ENCODE measurements at regions not wholly inside any gene's neighbourhood (a gene's known extent, or its start where the extent isn't known, plus 50 kb on each side); places are given as distances from the start of the nearest gene placed in this dataset.

GRCh38 chr1:209335178-209335577, 248.3 kb upstream of the CAMK1G start:
- peak; percentile 94 for FAIRE-seq
- DNase-seq (ENCODE audit: insufficient read length, low spot score), result peak; percentile 16
- no peak for TF ChIP-seq PAX5 (IDR thresholded peaks at IDR 0.05; ENCODE audit: insufficient read depth, low read length, severe bottlenecking)

GRCh38 chr1:209341146-209341545, 242.4 kb upstream of the CAMK1G start:
- FAIRE-seq, result no peak
- DNase-seq (ENCODE audit: insufficient read length, low spot score), result no peak
- TF ChIP-seq POLR2A (IDR thresholded peaks at IDR 0.05; ENCODE audit: low read depth, low read length), result no peak

DNA sequence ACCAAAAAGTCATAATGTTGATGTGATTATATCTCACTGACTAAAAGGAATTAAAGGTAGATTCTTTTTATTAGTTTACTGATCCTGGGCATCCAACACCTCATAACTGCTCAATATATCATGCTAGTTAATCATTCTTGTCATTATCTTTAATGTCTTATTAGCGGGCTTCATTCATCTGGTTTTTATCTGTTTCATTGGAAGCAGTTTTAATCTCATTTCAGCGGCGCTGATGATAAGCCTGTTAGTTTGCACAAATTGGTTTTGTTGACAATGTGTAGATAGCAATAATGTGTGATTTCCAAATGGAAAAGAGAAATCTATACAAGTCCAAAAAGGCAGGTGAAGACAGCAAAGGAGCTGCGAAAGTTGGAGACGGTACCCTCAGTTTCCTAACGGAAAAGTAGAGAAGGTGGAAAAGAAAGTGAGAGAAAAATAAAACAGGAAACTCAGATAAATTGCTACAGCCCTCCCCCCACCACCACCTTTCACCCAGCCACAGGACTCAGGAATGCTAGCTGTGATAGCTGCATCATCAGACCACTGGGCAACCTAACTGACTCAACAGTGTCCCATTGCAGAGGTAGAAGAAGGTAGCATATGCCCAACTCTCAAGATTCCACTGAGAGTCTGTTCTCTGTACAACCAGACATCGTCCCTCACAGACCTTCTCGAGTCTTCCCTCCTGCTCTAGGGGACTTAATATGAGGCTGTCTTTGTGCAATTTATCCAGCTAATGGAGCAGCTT, 241.7 kb upstream of the CAMK1G start:
- FAIRE-seq, result no peak
- TF ChIP-seq PAX5 (IDR thresholded peaks at IDR 0.05; ENCODE audit: insufficient read depth, low read length, severe bottlenecking), result no peak
- no peak for TF ChIP-seq POLR2A (IDR thresholded peaks at IDR 0.05; ENCODE audit: low read depth, low read length)
- no peak for TF ChIP-seq POLR2AphosphoS5 (IDR thresholded peaks at IDR 0.05; ENCODE audit: low read depth, low read length)
- no peak for TF ChIP-seq TAF1 (IDR thresholded peaks at IDR 0.05; ENCODE audit: low read depth, low read length)
- no peak for TF ChIP-seq SPI1 (IDR thresholded peaks at IDR 0.05; ENCODE audit: low read depth, low read length)
- TF ChIP-seq POU2F2 (IDR thresholded peaks at IDR 0.05; ENCODE audit: low read depth, low read length), result no peak
- DNase-seq (ENCODE audit: insufficient read length, low spot score), result no peak

GRCh38 chr1:209342441-209343175, 240.9 kb upstream of the CAMK1G start:
- no peak for TF ChIP-seq POU2F2 (IDR thresholded peaks at IDR 0.05; ENCODE audit: low read depth, low read length)
- no peak for TF ChIP-seq SPI1 (IDR thresholded peaks at IDR 0.05; ENCODE audit: low read depth, low read length)
- TF ChIP-seq POLR2A (IDR thresholded peaks at IDR 0.05; ENCODE audit: low read depth, low read length), result no peak
- TF ChIP-seq TAF1 (IDR thresholded peaks at IDR 0.05; ENCODE audit: low read depth, low read length), result no peak
- TF ChIP-seq PAX5 (IDR thresholded peaks at IDR 0.05; ENCODE audit: insufficient read depth, low read length, severe bottlenecking), result no peak
- TF ChIP-seq POLR2AphosphoS5 (IDR thresholded peaks at IDR 0.05; ENCODE audit: low read depth, low read length), result no peak
- DNase-seq (ENCODE audit: insufficient read length, low spot score) (no peak), FAIRE-seq (no peak)

GRCh38 chr1:209343511-209343910, 240.0 kb upstream of the CAMK1G start:
- DNase-seq (ENCODE audit: insufficient read length, low spot score), result no peak
- TF ChIP-seq SPI1 (IDR thresholded peaks at IDR 0.05; ENCODE audit: low read depth, low read length), result no peak
- TF ChIP-seq TAF1 (IDR thresholded peaks at IDR 0.05; ENCODE audit: low read depth, low read length), result no peak
- no peak for TF ChIP-seq POLR2A (IDR thresholded peaks at IDR 0.05; ENCODE audit: low read depth, low read length)
- no peak for TF ChIP-seq PAX5 (IDR thresholded peaks at IDR 0.05; ENCODE audit: insufficient read depth, low read length, severe bottlenecking)
- no peak for TF ChIP-seq POLR2AphosphoS5 (IDR thresholded peaks at IDR 0.05; ENCODE audit: low read depth, low read length)
- no peak for FAIRE-seq

DNA sequence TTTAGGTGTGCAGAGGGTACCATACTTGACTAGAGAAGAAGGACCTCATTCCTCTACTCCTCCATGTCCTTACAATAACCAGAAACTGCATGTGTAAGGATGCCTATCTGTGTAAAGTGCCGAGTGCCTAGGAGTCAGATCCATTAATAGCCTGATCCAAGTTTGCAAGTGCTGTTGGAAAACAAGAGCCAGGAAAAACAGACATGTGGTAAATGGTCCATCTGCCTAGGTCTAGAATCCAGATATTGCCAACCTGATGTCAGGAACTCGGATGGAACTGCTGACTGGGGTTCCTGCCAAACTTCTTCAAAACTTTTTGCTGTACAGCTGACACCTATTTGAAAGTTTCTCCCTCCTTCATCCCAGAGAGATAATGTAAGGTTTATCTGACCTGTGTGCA, 239.4 kb upstream of the CAMK1G start:
- FAIRE-seq (no peak), DNase-seq (ENCODE audit: insufficient read length, low spot score) (no peak)
- TF ChIP-seq POLR2A (IDR thresholded peaks at IDR 0.05; ENCODE audit: low read depth, low read length) (no peak), TAF1 (IDR thresholded peaks at IDR 0.05; ENCODE audit: low read depth, low read length) (no peak)

DNA sequence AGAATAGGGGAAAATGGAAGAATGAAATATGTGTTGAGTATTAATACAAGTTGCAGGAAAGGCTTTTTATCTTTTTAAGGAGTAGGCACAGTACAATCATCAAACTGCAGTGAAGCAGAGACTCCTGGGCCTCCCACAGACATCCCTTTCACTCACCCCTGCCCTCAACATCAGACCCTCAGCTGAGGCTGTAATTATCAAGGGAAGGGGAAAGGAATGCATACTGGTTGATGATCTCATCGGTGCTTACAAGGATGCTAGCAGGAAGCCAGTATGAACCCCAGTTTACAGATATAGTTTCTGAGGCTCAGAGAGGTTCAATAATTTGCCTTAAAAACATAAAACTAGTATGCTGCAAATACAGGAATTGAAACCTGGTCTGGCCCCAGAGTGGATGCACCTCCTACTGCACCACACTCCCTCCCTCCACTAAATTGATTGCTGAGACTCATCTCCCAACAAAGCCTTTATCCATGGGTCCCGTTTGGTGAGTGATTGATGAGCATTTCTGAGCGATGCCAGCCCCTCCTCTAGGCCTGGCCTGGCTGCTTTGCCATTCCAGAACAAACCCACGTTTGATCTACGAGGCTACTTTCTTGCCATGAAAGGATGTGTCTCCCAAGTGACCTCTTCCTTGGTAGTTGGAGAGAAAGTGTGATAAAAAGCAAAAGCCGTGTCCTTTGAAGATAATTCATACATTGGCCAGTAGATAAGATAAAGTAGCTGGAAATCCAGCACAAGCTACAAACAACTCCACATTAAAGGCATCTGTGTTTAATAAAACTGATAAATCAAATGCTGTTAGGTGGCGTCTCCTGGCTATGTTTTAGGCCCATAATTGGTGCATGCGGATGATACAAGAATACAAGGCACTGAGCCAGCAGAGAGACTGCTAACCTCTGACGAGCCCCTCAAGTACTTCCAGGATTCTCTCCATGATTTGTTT, 233.9 kb upstream of the CAMK1G start:
- FAIRE-seq, result no peak
- TF ChIP-seq PAX5 (IDR thresholded peaks at IDR 0.05; ENCODE audit: insufficient read depth, low read length, severe bottlenecking) (no peak), SPI1 (IDR thresholded peaks at IDR 0.05; ENCODE audit: low read depth, low read length) (peak; percentile 84)
- DNase-seq (ENCODE audit: insufficient read length, low spot score), result no peak

DNA sequence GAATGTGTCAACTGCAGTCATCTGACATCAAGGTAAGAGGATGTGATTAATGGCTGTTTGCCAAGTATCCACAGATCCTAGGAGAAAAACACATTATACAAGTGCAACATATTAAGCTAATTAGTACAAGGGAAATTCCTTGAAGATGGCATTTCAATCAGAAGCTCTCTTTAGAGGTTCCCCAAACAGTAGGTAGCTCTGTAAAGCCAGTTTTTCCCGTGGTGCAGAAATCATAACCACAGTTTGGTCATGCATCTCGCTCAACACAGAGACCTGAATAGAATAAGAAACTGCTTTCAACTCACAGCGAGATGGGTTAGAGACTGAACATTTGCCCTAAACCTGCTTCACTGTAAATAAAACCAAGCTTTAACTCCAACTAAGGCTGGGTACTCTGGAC, 230.5 kb upstream of the CAMK1G start:
- DNase-seq (ENCODE audit: insufficient read length, low spot score) (no peak), FAIRE-seq (no peak)
- TF ChIP-seq POU2F2 (IDR thresholded peaks at IDR 0.05; ENCODE audit: low read depth, low read length), result no peak
- TF ChIP-seq SPI1 (IDR thresholded peaks at IDR 0.05; ENCODE audit: low read depth, low read length), result no peak
- no peak for TF ChIP-seq TAF1 (IDR thresholded peaks at IDR 0.05; ENCODE audit: low read depth, low read length)
- TF ChIP-seq POLR2AphosphoS5 (IDR thresholded peaks at IDR 0.05; ENCODE audit: low read depth, low read length), result no peak
- no peak for TF ChIP-seq PAX5 (IDR thresholded peaks at IDR 0.05; ENCODE audit: insufficient read depth, low read length, severe bottlenecking)
- no peak for TF ChIP-seq POLR2A (IDR thresholded peaks at IDR 0.05; ENCODE audit: low read depth, low read length)

DNA sequence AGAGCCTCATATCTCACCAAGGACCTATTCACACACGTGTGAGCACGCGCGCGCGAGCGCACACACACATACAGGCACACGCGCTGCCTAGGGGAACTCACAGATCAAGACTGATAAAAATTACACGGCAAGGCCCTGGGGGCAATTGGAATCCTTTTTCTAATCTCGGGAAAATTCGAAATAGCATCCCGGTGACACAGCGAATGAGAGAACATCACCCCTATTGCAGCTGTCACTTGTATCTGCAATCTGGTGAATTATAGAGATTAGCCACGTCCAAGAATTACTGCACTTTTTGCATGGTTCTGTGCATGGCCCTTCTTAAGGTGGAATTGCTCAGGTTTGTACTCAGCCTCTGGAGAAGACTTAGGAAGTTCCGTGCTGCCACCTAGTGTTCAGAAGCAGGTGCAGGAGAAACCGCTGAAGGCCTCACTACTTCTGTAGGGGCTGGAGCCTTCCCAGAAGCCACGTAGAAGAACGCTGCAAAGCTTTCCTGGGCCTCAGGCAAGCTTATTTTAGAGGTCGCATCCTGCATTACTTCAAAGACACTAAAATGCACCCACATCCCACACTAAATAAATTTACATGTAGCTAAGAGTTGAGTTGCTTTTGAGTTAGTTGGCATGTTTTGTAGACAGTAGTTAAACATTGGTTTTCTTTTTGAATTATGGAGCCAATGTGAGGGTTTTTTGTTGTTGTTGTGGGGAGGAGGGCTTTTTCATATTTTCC, 229.2 kb upstream of the CAMK1G start:
- TF ChIP-seq SPI1 (IDR thresholded peaks at IDR 0.05; ENCODE audit: low read depth, low read length), result no peak
- no peak for TF ChIP-seq POLR2AphosphoS5 (IDR thresholded peaks at IDR 0.05; ENCODE audit: low read depth, low read length)
- no peak for TF ChIP-seq PAX5 (IDR thresholded peaks at IDR 0.05; ENCODE audit: insufficient read depth, low read length, severe bottlenecking)
- TF ChIP-seq POLR2A (IDR thresholded peaks at IDR 0.05; ENCODE audit: low read depth, low read length), result no peak
- TF ChIP-seq POU2F2 (IDR thresholded peaks at IDR 0.05; ENCODE audit: low read depth, low read length), result no peak
- no peak for TF ChIP-seq TAF1 (IDR thresholded peaks at IDR 0.05; ENCODE audit: low read depth, low read length)
- DNase-seq (ENCODE audit: insufficient read length, low spot score) (peak; percentile 32), FAIRE-seq (peak; percentile 88)

Data from GM12891 (cell line).